Heart left ventricle (tissue), 13 donors: ENCODE measurements at regions not wholly inside any gene's neighbourhood (a gene's known extent, or its start where the extent isn't known, plus 50 kb on each side); places are given as distances from the start of the nearest gene placed in this dataset.

Source experiments
- CTCF ChIP-seq, 12 donors: fragments of 200-600 bp; sonication (generic) in 4 of 12; IDR thresholded peaks; one replicate each; pipeline versions ENCODE4 v1.5.0 to v1.8.0; 2018 to 2022; ENCODE audit warnings: antibody characterized with exemption in 12 of 12, mild to moderate bottlenecking in 5 of 12
- POLR2A ChIP-seq, 2 donors: fragments of 450-650 bp; IDR thresholded peaks; one replicate each; pipeline ENCODE4 v1.6.1; 2017; ENCODE audit warnings: antibody characterized with exemption in 2 of 2, mild to moderate bottlenecking in 2 of 2, moderate library complexity in 2 of 2
- donor health status: ischemic (EF 13 %, LVEDD 7.1; RV severe dilation, severe dysfunction).
- donor health status: DM: no; HTN: yes; CAD: no.
- donor health status: DM: no; HTN: no; CAD: no.
- donor health status: ischemic (EF 25% LVEDD 6.9; RV normal size, moderate dysfunction).
- donor health status: ischemic (EF 25% LVEDD 5.7; RV mildly dilated, moderate dysfunction).
- donor health status: ischemic (EF 35%, LVEDD 5.7; RV mildly dilated, moderate dysfunction).
- donor health status: nonischemic (EF 11% LVEDD 7.7; RV severe dilation, severe dysfunction).
- donor health status: DM: yes; HTN: yes; CAD: no.
- donor health status: PGD.
- donor health status: ischemic (EF 29% LVEDD 5.4; RV normal size, mild dysfunction).
- donor health status: nonischemic (EF 23%, LVEDD 6.1; RV moderate dilation, normal function).

- TF ChIP-seq POLR2A (IDR thresholded peaks at IDR 0.05) (no peak), CTCF (IDR thresholded peaks at IDR 0.05) (no peak)
Observed at GRCh38 chr2:217415316-217415715, 555.5 kb upstream of the TNP1 start.
